OCI-LY7 (cell line): ENCODE measurements at regions not wholly inside any gene's neighbourhood (a gene's known extent, or its start where the extent isn't known, plus 50 kb on each side); places are given as distances from the start of the nearest gene placed in this dataset.
A peak's percentile ranks its signal among the peaks of the same experiment; 100 is the strongest.

Experiments used
- BruUV-seq: library from RNA; stranded (reverse); fragments of 400-500 nt; replicated peaks from 2 replicates; lab custom pipeline; 2021; lab: Mats Ljungman, UMichigan
- CTCF ChIA-PET: fragments of 300-600 bp; sonication (Branson Sonifier 250); formaldehyde crosslinking; loops from one replicate; lab custom pipeline; 2022; ENCODE audit warnings: antibody characterized with exemption; ENCODE audit not compliant: unreplicated experiment; lab: Charles Lee
- POLR2A ChIA-PET: fragments of 300-600 bp; sonication (Branson Sonifier 250); formaldehyde crosslinking; loops from one replicate; lab custom pipeline; 2022; ENCODE audit warnings: antibody characterized with exemption; lab: Charles Lee
- DNase-seq: peaks from one replicate; pipeline ENCODE4 v3.0.0-alpha.2; 2015; ENCODE audit warnings: low spot score
- H2AFZ ChIP-seq: fragments of 200-600 bp; sonication (generic), shearing (Covaris generic); 2 replicates; pipeline ENCODE4 v1.6.1; 2014; ENCODE audit warnings: mild to moderate bottlenecking, antibody characterized with exemption, low read length, moderate library complexity
- H3K27ac ChIP-seq: fragments of 200-600 bp; sonication (generic); 2 replicates; pipeline ENCODE4 v1.5.1; 2014; ENCODE audit warnings: mixed run types, low read depth, mild to moderate bottlenecking, moderate library complexity, low read length, inconsistent platforms; ENCODE audit not compliant: poor library complexity, severe bottlenecking
- H3K36me3 ChIP-seq: fragments of 200-600 bp; sonication (generic); 2 replicates; pipeline ENCODE4 v1.6.1; 2014; ENCODE audit warnings: mild to moderate bottlenecking, antibody characterized with exemption, low read length, moderate library complexity, mixed read lengths; ENCODE audit not compliant: insufficient read depth
- H3K4me1 ChIP-seq: fragments of 200-600 bp; sonication (generic); 2 replicates; pipeline ENCODE4 v1.5.1; 2014; ENCODE audit warnings: mild to moderate bottlenecking, low read length; ENCODE audit not compliant: insufficient read depth, poor library complexity, severe bottlenecking
- H3K4me2 ChIP-seq: fragments of 200-600 bp; sonication (generic); 2 replicates; pipeline ENCODE4 v1.6.1; 2014; ENCODE audit warnings: mild to moderate bottlenecking, low read length
- H3K4me3 ChIP-seq: fragments of 200-600 bp; sonication (generic); 2 replicates; pipeline ENCODE4 v1.5.1; 2014; ENCODE audit warnings: mild to moderate bottlenecking, low read depth, low read length; ENCODE audit not compliant: poor library complexity, severe bottlenecking
- H3K79me2 ChIP-seq: fragments of 200-600 bp; sonication (generic); 2 replicates; pipeline ENCODE4 v1.6.1; 2016; ENCODE audit warnings: low read depth, mild to moderate bottlenecking, low read length, moderate library complexity, mixed read lengths; ENCODE audit not compliant: insufficient read depth
- H3K9me2 ChIP-seq: fragments of 200-600 bp; sonication (generic); 2 replicates; pipeline ENCODE4 v1.6.1; 2016; ENCODE audit warnings: mild to moderate bottlenecking, low read length, mixed read lengths; ENCODE audit not compliant: insufficient read depth
- H3K9me3 ChIP-seq: fragments of 200-600 bp; sonication (generic); 2 replicates; pipeline ENCODE4 v1.6.1; 2014; ENCODE audit warnings: mild to moderate bottlenecking, mixed run types, low read length, mixed read lengths
- H4K20me1 ChIP-seq: fragments of 200-600 bp; sonication (generic); 2 replicates; pipeline ENCODE4 v1.6.1; 2014; ENCODE audit warnings: mild to moderate bottlenecking, antibody characterized with exemption, low read length, moderate library complexity, mixed read lengths; ENCODE audit not compliant: insufficient read depth
- EZH2phosphoT487 ChIP-seq: fragments of 200-600 bp; sonication (generic); IDR thresholded peaks from 2 replicates; pipeline ENCODE4 v1.6.1; 2018; ENCODE audit warnings: low read depth, borderline replicate concordance, mild to moderate bottlenecking, mixed run types, antibody characterized with exemption, low read length, moderate library complexity, mixed read lengths
- intact Hi-C: fragments of 100-400 bp; cut with micrococcal nuclease; formaldehyde crosslinking; loops from one replicate; pipeline ENCODE4 v1.10.0; 2022; ENCODE audit not compliant: unreplicated experiment
- TF ChIP-seq, protein P1 (sequence below): fragments of 200-600 bp; sonication (generic); conservative IDR thresholded peaks from 2 replicates; pipeline ENCODE4 v1.5.1; 2014; ENCODE audit warnings: mild to moderate bottlenecking, antibody characterized with exemption, low read length, moderate library complexity, mixed read lengths

- H3K27ac ChIP-seq: no peak overlapping the region
- no peak overlapping the region for H3K4me3 ChIP-seq
- no peak overlapping the region for H2AFZ ChIP-seq
- no peaks in the 10 kb centered on the region for H4K20me1 ChIP-seq
- ChIA-PET POLR2A (no interaction called here), CTCF (no interaction called here)
- intact Hi-C loops: loop anchor here (1.0 to 5.0 kb wide), 4 partner anchors 44 to 761 kb away; no protein-coding TSS in a partner anchor
- no peaks in the 10 kb centered on the region for H3K4me1 ChIP-seq
- H3K79me2 ChIP-seq: no peaks in the 10 kb centered on the region
- TF ChIP-seq EZH2phosphoT487: no peak
- TF ChIP-seq, protein P1, sequence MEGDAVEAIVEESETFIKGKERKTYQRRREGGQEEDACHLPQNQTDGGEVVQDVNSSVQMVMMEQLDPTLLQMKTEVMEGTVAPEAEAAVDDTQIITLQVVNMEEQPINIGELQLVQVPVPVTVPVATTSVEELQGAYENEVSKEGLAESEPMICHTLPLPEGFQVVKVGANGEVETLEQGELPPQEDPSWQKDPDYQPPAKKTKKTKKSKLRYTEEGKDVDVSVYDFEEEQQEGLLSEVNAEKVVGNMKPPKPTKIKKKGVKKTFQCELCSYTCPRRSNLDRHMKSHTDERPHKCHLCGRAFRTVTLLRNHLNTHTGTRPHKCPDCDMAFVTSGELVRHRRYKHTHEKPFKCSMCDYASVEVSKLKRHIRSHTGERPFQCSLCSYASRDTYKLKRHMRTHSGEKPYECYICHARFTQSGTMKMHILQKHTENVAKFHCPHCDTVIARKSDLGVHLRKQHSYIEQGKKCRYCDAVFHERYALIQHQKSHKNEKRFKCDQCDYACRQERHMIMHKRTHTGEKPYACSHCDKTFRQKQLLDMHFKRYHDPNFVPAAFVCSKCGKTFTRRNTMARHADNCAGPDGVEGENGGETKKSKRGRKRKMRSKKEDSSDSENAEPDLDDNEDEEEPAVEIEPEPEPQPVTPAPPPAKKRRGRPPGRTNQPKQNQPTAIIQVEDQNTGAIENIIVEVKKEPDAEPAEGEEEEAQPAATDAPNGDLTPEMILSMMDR: peak; percentile 99
- DNase-seq: peak; percentile 77
- no peaks in the 10 kb centered on the region for H3K36me3 ChIP-seq
- H3K4me2 ChIP-seq: no peak overlapping the region
- BruUV-seq: no TSS peak
- H3K9me3 ChIP-seq: no peaks in the 10 kb centered on the region
- no peaks in the 10 kb centered on the region for H3K9me2 ChIP-seq
Measured at GRCh38 chr18:21955757-21956652, 213.4 kb upstream of the GATA6 start.

- Histone ChIP-seq H3K9me3 (no peaks in the 10 kb centered on the region), H3K9me2 (no peaks in the 10 kb centered on the region), H3K36me3 (no peaks in the 10 kb centered on the region), H3K4me3 (no peak overlapping the region), H3K4me1 (no peaks in the 10 kb centered on the region), H4K20me1 (no peaks in the 10 kb centered on the region), H3K27ac (no peak overlapping the region), H3K79me2 (no peaks in the 10 kb centered on the region), H3K4me2 (no peak overlapping the region), H2AFZ (no peak overlapping the region)
- intact Hi-C loops: loop anchor here (5.0 kb wide), 2 partner anchors 46 to 136 kb away; no protein-coding TSS in a partner anchor
- no peak for DNase-seq
- TF ChIP-seq, protein P1: no peak
- TF ChIP-seq EZH2phosphoT487: no peak
- ChIA-PET POLR2A (interaction anchor here (0.7 kb wide), 1 partner anchor 567 kb away, joined by 3 read pairs; no protein-coding TSS in a partner anchor), CTCF (no interaction called here)
- BruUV-seq: no TSS peak
Measured at GRCh38 chr18:21958263-21958662, 211.1 kb upstream of the GATA6 start.
